Panc1 (cell line): ENCODE measurements at regions not wholly inside any gene's neighbourhood (a gene's known extent, or its start where the extent isn't known, plus 50 kb on each side); places are given as distances from the start of the nearest gene placed in this dataset.

Experiments used
- CTCF ChIP-seq: fragments of 450-650 bp; IDR thresholded peaks from 2 replicates; pipeline ENCODE4 v1.5.1; 2017; ENCODE audit warnings: mild to moderate bottlenecking
- POLR2AphosphoS5 ChIP-seq: IDR thresholded peaks from 2 replicates; pipeline ENCODE4 v1.6.1; 2012; ENCODE audit warnings: mild to moderate bottlenecking, low read depth, low read length, moderate library complexity
- REST ChIP-seq, 2 experiments: IDR thresholded peaks; 2 replicates each; pipeline ENCODE4 v1.6.1; 2011 to 2012; ENCODE audit warnings: low read depth in 2 of 2, control low read depth in 1 of 2, low read length in 1 of 2, mild to moderate bottlenecking in 1 of 2, moderate library complexity in 1 of 2; ENCODE audit not compliant: insufficient read depth in 1 of 2
- SIN3A ChIP-seq: IDR thresholded peaks from 2 replicates; pipeline ENCODE4 v1.6.1; 2012; ENCODE audit warnings: low read depth, mild to moderate bottlenecking, low read length, moderate library complexity, borderline replicate concordance; ENCODE audit not compliant: insufficient read depth
- TCF7L2 ChIP-seq: IDR thresholded peaks from 2 replicates; pipeline ENCODE4 v1.6.1; 2011; ENCODE audit warnings: mild to moderate bottlenecking, low read depth, low read length, inconsistent platforms

GRCh38 chr1:219269171-219269570 is 95.5 kb downstream of the LYPLAL1 start:
- TF ChIP-seq CTCF = no peak
- no peak for TF ChIP-seq TCF7L2
- TF ChIP-seq POLR2AphosphoS5 = no peak
- no peak for TF ChIP-seq SIN3A
- no peak for TF ChIP-seq REST (IDR thresholded peaks at IDR 0.05; ENCODE audit: insufficient read depth in 1 of 2, low read depth in 2 of 2, low read length in 1 of 2)
